Left hindlimb (tissue), 1 donor: ENCODE measurements at regions not wholly inside any gene's neighbourhood (a gene's known extent, or its start where the extent isn't known, plus 50 kb on each side); places are given as distances from the start of the nearest gene placed in this dataset.

ENCODE experiments used
- DNase-seq: peaks from one replicate; pipeline ENCODE4 v3.0.0-alpha.2; 2018

DNA sequence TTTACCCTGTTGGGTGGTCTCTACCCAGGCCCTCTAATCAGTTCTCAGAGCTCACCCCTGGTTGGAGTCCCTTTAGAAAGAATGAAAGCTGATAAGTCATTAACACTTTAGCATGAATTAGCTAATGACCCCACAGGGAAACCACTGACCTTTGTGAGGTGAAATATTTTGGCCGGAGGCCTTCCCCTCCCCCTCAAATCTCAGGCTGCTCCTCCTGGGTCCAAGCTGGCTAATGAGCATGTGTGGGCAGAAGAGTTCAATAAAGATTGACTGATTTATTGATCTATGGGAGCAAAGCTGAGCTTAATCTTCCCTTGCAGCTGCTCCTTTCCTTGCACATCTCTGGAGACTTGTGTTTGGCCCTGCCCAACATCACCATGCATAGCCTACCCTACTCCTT, 78.8 kb upstream of the CCDC85A start:
- no peak for DNase-seq

DNA sequence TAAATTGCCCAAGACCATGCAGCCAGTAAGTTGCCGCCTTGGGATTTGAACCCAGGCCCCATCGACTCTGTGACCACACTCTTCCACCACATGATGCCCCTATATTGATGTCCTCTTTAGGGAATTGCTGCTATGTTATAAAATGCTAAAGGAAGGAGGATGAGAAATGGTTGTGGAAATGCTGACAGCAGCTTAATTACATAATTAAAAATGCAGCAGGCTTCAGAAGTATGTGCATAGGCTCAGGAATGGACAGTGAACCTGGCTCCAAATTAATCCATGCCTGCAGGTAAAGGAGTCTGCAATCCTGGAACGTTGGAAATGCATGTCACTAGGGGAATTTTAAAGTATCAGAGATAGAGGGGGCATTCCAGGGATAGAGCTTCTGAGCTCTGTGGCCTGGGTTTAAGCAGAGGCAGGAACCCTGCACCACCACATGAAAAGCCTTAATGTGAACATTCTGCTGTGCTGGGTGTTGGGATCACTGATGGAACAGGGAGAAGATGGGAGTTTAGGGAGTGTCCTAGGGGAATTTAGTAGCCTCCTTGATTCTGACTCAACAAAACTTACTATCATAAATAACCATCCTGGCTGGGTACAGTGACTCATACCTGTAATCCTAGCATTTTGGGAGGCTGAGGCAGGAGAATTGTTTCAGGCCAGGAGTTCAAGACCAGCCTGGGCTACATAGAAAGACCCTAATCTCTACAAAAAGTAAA, 76.1 kb upstream of the CCDC85A start:
- no peak for DNase-seq

DNA sequence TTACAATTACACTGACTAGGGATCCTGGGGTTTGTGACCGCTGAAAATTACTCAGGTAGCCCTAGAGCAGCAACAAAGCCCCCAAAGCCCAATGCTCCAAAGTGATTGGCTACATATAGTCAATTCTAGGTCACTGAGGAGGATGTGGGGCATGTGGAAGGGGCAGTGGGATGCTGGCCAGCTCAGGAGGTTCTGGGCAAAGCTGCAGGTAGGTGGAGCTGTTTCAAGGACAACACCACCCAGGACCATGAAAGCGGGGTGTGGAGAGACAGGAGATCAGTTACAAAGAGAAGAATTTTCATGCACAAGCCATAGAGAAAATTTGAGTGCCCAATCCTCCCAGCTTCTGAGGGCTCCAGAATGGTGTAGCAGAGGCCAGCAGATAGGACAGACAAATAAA, 75.0 kb upstream of the CCDC85A start:
- no peak for DNase-seq

DNA sequence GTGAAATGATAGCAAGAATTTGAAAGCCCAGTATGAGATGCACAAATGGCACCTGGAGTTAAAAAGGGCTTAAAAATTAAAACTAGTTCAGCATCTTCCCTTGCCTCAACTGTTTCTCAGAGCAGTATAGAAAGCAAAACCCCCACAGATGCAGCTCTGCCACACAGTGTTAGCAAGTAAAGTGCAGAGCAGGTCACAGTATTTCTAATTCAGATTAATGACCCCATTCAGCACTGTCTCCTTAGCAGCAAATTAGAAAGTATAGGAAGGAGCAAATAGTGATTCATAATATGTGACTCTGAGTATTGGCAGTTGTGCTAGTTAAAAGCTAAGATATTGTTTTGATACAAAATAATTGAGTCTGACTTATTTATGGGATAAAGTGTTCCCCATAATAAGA, 73.8 kb upstream of the CCDC85A start:
- DNase-seq: no peak

DNA sequence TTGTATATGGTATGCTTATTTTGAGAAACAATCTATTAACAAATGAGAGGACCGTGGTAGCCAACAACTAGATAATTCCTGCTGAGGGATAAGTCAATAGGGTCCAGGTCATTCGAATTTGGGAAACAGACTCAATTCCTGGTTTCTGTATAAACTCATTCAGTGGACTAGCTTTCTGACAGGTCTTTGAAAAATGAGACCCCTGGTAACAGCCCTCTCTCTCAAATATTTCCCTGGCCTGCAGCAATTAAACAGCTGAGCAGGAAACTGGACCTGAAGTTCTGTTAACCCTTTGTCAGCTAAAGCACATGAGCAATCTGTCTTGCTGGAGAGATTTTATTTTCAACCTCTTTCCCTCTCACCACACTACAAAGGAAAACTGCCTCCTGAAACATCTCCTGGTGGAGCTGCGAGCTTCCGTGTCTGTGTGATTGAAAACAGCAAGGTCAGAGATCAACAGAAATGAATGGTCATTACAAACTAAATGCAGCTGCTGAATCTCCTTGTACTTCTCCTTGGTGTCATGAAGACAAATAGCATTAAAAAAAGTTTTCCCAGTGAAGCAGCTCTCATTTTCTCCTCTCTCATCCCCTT, 70.3 kb upstream of the CCDC85A start:
- no peak for DNase-seq

DNA sequence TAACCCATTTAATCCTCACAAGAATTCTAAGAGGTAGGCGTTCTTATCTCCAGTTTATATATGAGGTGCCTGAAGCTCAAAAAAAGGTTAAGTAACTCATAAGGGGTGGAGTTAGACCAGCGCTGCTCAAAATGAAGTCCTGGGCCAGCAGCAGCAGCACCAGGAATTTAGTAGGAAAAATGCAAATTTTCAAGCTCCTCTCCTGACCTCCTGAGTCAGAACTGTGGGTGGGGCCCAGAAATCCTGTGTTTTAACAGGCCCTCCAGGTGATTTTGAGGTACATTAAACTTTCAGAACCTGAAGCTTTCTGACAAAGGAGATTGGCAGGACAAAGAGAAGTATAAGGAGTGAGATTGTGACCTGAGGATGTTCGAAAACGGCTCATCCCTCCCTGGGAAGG, 66.0 kb upstream of the CCDC85A start:
- DNase-seq: no peak

DNA sequence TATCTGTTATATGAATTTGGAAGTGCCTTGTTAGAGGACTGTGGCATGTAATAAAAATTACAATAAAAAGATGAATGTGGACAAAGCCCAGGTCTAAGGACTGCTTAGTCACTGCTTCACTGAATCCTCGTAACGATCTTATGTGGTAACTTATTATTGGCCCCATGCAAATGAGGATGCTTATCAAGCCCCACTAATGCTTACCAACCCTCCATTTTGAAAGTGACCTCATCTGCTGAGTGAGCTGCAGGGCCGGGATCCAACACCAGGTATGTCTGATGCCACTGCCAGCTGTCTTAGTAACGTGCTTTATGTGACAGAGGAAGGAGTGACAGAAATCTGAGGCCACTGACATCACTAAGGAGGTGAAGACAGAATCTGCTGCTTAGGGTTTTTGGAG, 65.3 kb upstream of the CCDC85A start:
- no peak for DNase-seq

DNA sequence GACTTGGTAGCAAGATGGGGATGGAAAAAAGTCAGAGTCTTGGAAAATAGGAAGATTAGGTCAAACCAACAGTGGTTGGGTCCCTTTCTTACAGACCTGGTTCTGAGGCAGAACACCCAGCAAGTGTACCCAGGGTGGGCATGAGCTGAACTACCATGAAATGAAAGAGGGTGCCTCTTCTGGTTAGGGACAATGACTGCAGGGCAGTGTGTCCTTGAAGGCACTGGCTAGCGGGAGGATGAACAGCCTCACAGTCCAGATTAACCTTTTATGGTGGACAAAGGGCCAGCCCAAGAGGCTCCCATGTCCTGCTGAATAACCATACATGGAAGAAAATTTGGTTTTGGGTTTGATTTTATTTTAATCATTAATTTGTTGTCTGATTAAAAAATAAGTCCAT, 61.8 kb upstream of the CCDC85A start:
- no peak for DNase-seq

DNA sequence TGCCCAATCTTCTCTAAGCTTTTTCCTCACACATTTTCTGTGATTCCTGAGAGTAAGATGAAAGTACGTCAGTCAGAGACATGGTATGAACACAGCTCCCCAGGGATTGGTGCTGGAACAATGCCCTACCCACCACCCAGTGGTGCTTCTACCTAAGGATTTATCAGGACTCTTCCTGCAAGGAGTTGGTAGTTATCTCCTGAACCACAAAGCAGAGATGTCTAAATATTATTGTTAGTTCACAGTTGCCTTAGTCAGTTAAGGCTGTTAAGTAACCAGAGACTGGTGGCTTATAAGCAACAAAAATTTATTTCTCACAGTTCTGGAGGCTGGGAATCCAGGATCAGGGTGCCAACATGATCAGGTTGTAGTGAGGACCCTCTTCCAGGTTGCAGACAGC, 60.3 kb upstream of the CCDC85A start:
- no peak for DNase-seq

DNA sequence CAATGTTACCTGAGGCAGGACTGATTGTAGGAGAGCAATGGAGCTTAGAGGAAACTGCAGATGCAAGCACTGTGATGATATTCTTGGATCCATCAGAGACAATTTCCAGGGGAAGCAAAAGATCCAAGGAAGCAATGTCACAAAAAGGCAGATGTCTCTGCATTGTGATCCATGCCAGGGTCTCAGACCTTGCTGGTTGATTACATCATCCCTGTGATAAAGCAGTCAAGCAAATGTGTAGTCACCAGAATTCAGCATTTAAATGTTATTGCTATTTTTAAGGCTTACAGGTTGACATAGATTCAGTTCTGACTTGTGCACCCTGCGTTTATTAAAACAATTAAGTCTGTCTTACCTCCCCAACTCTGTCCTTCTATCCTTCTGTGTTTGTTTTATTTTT, 56.8 kb upstream of the CCDC85A start:
- no peak for DNase-seq

DNA sequence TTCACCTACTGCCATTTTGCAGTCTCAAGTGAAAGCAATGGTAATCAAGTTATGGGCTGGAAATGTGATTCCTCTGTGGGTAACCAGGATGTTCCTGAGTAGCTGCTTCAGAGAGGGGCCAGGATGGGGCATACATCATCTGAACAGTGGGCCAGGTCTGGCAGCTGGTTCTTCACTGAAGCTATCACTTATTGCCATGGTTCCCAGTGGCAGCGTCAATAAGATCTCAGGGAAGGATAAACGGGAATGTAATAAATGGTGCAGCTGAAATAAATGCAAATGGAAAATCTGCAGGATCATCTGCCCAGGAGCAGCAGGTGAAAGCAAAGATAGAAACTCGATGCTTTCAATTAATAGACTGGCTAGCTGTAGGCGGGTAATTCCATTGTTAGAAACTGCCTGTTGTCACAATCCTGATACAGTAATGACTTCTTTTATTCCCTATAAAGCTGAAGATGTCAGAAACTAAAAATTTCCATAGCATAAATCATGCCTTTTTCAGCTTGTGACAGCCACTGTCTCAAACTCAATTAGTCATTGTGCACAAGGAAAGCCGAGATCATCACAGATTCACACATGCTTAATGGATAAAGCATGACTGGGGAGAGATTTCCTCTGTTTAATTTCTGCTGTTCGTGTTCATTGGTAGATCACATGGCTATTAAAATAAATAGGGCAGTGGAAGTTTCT, 56.2 kb upstream of the CCDC85A start:
- no peak for DNase-seq

DNA sequence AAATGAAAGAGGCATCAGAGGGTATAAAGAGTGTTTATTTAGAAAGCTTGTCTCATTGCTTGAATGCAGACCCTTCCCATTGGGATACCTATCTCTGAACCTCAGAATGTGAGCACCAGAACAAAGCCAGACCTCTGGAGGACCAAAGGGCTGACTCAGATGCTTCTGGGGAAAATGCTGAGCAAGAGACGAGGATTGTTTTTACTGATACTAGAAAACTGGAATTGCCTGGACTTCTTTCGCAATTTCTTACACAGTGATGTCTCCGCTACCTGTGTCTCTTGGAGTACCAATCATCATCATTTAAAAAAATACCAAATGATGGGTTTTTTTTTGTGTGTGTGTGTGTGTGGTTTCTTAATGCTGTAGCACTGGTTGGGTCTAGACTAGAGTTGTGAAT, 55.6 kb upstream of the CCDC85A start:
- DNase-seq: no peak

DNA sequence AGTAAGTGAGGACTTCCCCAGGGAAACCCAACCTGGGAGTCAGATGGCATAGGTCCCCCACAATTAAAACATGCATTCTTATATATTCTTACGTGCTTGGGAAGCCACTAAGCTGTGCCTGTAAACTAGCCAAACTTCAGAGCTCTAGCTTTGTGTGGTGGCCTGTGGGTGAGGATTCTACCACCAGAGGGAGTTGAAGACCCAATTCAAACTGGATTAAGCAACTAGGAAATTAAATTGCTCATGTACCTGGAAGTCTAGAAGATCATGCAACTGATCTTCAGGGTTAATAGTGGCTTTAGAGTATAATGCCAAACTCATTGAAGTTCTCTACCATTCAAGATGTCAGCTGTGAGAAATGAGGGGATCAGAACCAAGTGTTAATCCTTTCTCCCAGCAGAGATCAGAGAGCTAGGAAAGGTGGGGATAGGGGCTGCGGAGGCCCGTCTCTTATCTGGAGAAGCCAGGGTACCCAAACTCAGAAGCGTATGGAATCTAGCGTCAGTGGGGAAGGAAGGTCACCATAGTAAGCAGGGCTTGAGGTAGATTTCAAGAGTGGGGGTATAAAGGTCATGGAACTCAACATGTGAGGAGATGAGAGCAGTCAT, 53.2 kb upstream of the CCDC85A start:
- DNase-seq: no peak

DNA sequence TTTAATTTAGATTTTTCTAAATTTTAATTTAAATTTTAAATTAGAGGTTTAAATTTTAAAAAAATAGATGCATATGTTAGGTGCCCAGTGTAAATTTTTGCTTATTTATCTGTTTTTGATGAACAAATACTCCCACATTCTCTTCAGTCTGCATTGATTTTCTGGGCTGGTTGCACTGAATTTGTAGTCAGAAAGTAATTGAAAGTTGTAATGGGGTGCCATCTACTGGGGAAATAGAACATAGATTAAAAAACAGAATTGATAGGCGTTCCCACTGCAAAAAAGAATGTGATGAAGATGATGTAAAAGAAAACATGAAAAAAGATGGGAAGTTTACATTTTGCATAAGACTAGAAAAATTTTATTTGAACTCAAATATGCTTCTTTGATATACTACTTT, 51.7 kb upstream of the CCDC85A start:
- no peak for DNase-seq

DNA sequence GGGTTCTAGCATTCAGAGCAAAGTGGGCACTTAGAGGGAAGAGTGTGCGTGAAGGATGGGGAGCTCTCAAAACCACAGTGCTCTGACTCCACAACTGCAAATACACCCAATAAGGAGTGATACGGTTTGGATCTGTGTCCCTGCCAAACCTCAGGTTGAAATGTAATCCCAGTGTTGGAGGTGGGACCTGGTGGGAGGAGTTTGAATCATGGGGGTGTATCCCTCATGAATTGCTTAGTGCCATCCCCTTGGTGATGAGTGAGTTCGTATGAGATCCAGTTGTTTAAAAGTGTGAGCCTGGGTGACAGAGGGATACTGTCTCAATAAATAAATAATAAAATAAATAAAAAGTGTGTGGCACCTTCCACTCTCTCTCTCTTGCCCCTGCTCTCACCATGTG, 50.3 kb upstream of the CCDC85A start:
- no peak for DNase-seq

DNA sequence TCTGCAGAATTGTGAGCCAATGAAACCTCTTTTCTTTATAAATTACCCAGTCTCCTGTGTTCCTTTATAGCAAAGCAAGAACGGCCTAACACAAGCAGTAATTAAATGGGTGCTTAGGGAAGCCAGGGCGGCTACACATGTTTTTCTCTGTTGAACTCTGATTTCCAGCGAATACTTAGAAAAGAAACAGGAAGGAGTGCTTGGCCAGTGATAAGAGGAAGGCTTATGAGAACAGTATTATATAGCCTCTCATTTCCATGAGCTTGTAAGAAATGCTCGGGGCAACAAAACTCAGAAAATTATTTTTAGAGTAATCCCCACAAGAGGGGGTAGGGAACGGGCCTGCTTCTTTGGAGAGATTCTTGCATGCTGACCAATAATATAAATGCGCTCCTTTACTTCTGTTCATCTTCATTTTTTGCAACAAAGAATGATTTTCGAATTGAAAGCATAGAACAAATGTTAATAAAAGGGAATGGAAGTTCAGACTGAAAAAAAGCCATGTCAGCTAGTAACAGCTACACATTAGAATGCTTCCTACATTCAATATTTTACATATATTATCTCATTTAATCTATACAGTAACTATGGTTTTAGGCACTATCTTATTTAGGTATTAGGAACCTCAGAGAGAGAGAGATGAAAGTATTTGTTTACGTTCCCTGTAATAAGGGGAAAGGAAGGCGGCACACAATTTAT, 49.7 kb upstream of the CCDC85A start:
- DNase-seq: no peak
